Tibial artery (tissue), 4 donors: ENCODE measurements at regions not wholly inside any gene's neighbourhood (a gene's known extent, or its start where the extent isn't known, plus 50 kb on each side); places are given as distances from the start of the nearest gene placed in this dataset.
"Not testable (repeated sequence)": the region's sequence is repeated elsewhere in the genome, so short reads cannot be mapped to it uniquely, and the experiment has no call there.

ENCODE experiments used
- DNase-seq, 2 donors: peaks; one replicate each; pipeline ENCODE4 v3.0.0-alpha.2; 2019
- H3K27ac ChIP-seq, 2 donors: fragments of 200-600 bp; sonication (generic) in 1 of 2; 1 replicate in 1 of 2; 2 replicates in 1 of 2; pipeline ENCODE4 v1.5.1; 2018 to 2019; ENCODE audit warnings: mild to moderate bottlenecking in 1 of 2
- H3K27me3 ChIP-seq, 2 donors: fragments of 200-600 bp; sonication (generic) in 1 of 2; one replicate each; pipeline versions ENCODE4 v1.5.1 to v1.6.0; 2016 to 2019
- H3K36me3 ChIP-seq, 3 donors: fragments of 200-600 bp; sonication (generic) in 2 of 3; one replicate each; pipeline ENCODE4 v1.5.1; 2016 to 2019; ENCODE audit warnings: mild to moderate bottlenecking in 2 of 3
- H3K4me1 ChIP-seq, 4 donors: fragments of 200-600 bp; sonication (generic) in 2 of 4; 1 replicate in 3 of 4; 2 replicates in 1 of 4; pipeline ENCODE4 v1.5.1; 2016 to 2019
- H3K4me3 ChIP-seq, 2 donors: fragments of 200-600 bp; sonication (generic) in 1 of 2; 1 replicate in 1 of 2; 2 replicates in 1 of 2; pipeline ENCODE4 v1.5.1; 2018 to 2019; ENCODE audit warnings: mild to moderate bottlenecking in 2 of 2
- H3K9me3 ChIP-seq, 3 donors: fragments of 200-600 bp; sonication (generic) in 1 of 3; one replicate each; pipeline ENCODE4 v1.5.1; 2016 to 2019
- CTCF ChIP-seq, 2 experiments: fragments of 200-600 bp in 1 of 2; fragments of 450-650 bp in 1 of 2; IDR thresholded peaks; one replicate each; pipeline ENCODE4 v1.5.1; 2017 to 2019; ENCODE audit warnings: antibody characterized with exemption in 2 of 2, mild to moderate bottlenecking in 1 of 2, moderate library complexity in 1 of 2
- intact Hi-C: fragments of 100-400 bp; cut with DNase I; formaldehyde crosslinking; loops from one replicate; pipeline ENCODE4 v1.15.0; 2023; ENCODE audit warnings: low total_unique reads

GRCh38 chr13:62747152-62747551 lies 1331.5 kb upstream of the PCDH20 start:
- intact Hi-C loops: no loop called here
- no peak for TF ChIP-seq CTCF (IDR thresholded peaks at IDR 0.05)
- Histone ChIP-seq H3K36me3 (no peaks in the 10 kb centered on the region), H3K27ac (no peak overlapping the region), H3K27me3 (no peaks in the 10 kb centered on the region), H3K4me1 (no peaks in the 10 kb centered on the region), H3K4me3 (no peak overlapping the region), H3K9me3 (no peaks in the 10 kb centered on the region)
- no peak for DNase-seq

GRCh38 chr13:62729746-62730145 lies 1314.1 kb upstream of the PCDH20 start:
- H3K4me3 ChIP-seq, intact Hi-C loops, H3K9me3 ChIP-seq, H3K27me3 ChIP-seq, H3K4me1 ChIP-seq, H3K27ac ChIP-seq, H3K36me3 ChIP-seq, DNase-seq: not testable (repeated sequence)

- Histone ChIP-seq H3K4me3 (no peak overlapping the region), H3K4me1 (no peaks in the 10 kb centered on the region), H3K36me3 (no peaks in the 10 kb centered on the region), H3K9me3 (no peaks in the 10 kb centered on the region), H3K27ac (no peak overlapping the region), H3K27me3 (no peaks in the 10 kb centered on the region)
- intact Hi-C loops: no loop called here
- TF ChIP-seq CTCF (IDR thresholded peaks at IDR 0.05): no peak
- no peak for DNase-seq
These were observed 1306.2 kb upstream of the PCDH20 start for GRCh38 chr13:62721893-62722292.

DNA sequence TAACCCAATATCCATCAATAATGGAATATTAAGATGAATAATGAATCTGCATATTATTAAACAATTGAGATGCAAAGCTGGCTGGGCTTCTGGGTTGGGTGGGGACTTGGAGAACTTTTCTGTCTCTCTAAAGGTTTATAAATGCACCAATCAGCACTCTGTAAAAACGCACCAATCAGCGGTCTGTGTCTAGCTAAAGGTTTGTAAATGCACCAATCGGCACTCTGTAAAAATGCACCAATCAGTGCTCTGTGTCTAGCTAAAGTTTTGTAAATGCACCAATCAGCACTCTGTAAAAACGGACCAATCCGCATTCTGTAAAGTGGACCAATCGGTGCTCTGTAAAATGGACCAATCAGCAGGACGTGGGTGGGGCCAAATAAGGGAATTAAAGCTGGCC lies 1296.3 kb upstream of the PCDH20 start:
- intact Hi-C loops, H3K36me3 ChIP-seq, H3K4me1 ChIP-seq, H3K9me3 ChIP-seq, H3K27me3 ChIP-seq, H3K27ac ChIP-seq, DNase-seq, H3K4me3 ChIP-seq: not testable (repeated sequence)

GRCh38 chr13:62710787-62711186 lies 1295.1 kb upstream of the PCDH20 start:
- H3K27ac ChIP-seq: no peak overlapping the region
- H3K4me1 ChIP-seq: no peaks in the 10 kb centered on the region
- H3K9me3 ChIP-seq: no peaks in the 10 kb centered on the region
- no peak for DNase-seq
- intact Hi-C loops: no loop called here
- no peak for TF ChIP-seq CTCF (IDR thresholded peaks at IDR 0.05)
- no peak overlapping the region for H3K4me3 ChIP-seq
- H3K27me3 ChIP-seq: no peaks in the 10 kb centered on the region
- no peaks in the 10 kb centered on the region for H3K36me3 ChIP-seq

- intact Hi-C loops: no loop called here
These were observed 1290.4 kb upstream of the PCDH20 start for GRCh38 chr13:62706048-62706447.

More at GRCh38 chr13:62706048-62706447, 1290.4 kb upstream of the PCDH20 start:
- Histone ChIP-seq H3K4me3 (no peak overlapping the region), H3K27me3 (no peaks in the 10 kb centered on the region), H3K9me3 (no peaks in the 10 kb centered on the region), H3K4me1 (no peaks in the 10 kb centered on the region), H3K27ac (no peak overlapping the region), H3K36me3 (no peaks in the 10 kb centered on the region)
- TF ChIP-seq CTCF (IDR thresholded peaks at IDR 0.05): no peak
- no peak for DNase-seq
